ENCODE measurements at regions not wholly inside any gene's neighbourhood (a gene's known extent, or its start where the extent isn't known, plus 50 kb on each side); places are given as distances from the start of the nearest gene placed in this dataset.

GRCh38 chr1:216820345-216820744 is 97.1 kb upstream of the ESRRG start:
- TF ChIP-seq POLR2AphosphoS5 (IDR thresholded peaks at IDR 0.05; ENCODE audit: low read depth, low read length) = no peak
- TF ChIP-seq POLR2A (IDR thresholded peaks at IDR 0.05; ENCODE audit: low read depth, low read length) = no peak

Data from GM12892 (cell line).